ENCODE measurements at regions not wholly inside any gene's neighbourhood (a gene's known extent, or its start where the extent isn't known, plus 50 kb on each side); places are given as distances from the start of the nearest gene placed in this dataset.

- Histone ChIP-seq H3K4me1 (ENCODE audit: low read length) (no peaks in the 10 kb centered on the region), H3K27ac (ENCODE audit: low read length) (no peak overlapping the region), H3K9me3 (replicated peaks; ENCODE audit: insufficient read depth, low read length) (no peaks in the 10 kb centered on the region), H3K36me3 (replicated peaks; ENCODE audit: insufficient read depth, low read length) (no peaks in the 10 kb centered on the region), H3K4me3 (ENCODE audit: low read length) (no peak overlapping the region), H3K9ac (ENCODE audit: low read length) (no peak overlapping the region), H3K27me3 (replicated peaks; ENCODE audit: insufficient read depth, low read length) (no peaks in the 10 kb centered on the region), H3K9me2 (replicated peaks; ENCODE audit: insufficient read depth, low read length) (no peaks in the 10 kb centered on the region), H3K79me2 (ENCODE audit: low read length) (no peaks in the 10 kb centered on the region), H4K20me1 (ENCODE audit: insufficient read depth, low read length) (no peaks in the 10 kb centered on the region), H3K4me2 (ENCODE audit: low read depth, low read length) (no peak overlapping the region), H3F3A (ENCODE audit: insufficient read depth, low read length) (no peaks in the 10 kb centered on the region), H2AFZ (ENCODE audit: low read length) (no peak overlapping the region)
- no peak for TF ChIP-seq EZH2phosphoT487 (IDR thresholded peaks at IDR 0.05; ENCODE audit: low read length)
- TF ChIP-seq CTCF (IDR thresholded peaks at IDR 0.05; ENCODE audit: low read length): no peak
- TF ChIP-seq EZH2 (optimal IDR thresholded peaks at IDR 0.05; ENCODE audit: low read depth, low read length): no peak
- DNase-seq: no peak
These were observed 77.5 kb upstream of the HS3ST1 start for GRCh38 chr4:11506194-11506593.

GRCh38 chr4:11505221-11505971 lies 76.7 kb upstream of the HS3ST1 start:
- Histone ChIP-seq H3K36me3 (replicated peaks; ENCODE audit: insufficient read depth, low read length) (no peaks in the 10 kb centered on the region), H3K4me2 (ENCODE audit: low read depth, low read length) (no peak overlapping the region), H3K4me3 (ENCODE audit: low read length) (no peak overlapping the region), H2AFZ (ENCODE audit: low read length) (no peak overlapping the region), H3K9me2 (replicated peaks; ENCODE audit: insufficient read depth, low read length) (no peaks in the 10 kb centered on the region), H3K27me3 (replicated peaks; ENCODE audit: insufficient read depth, low read length) (no peaks in the 10 kb centered on the region), H3K79me2 (ENCODE audit: low read length) (no peaks in the 10 kb centered on the region), H3K27ac (ENCODE audit: low read length) (no peak overlapping the region), H3K4me1 (ENCODE audit: low read length) (no peaks in the 10 kb centered on the region), H3K9me3 (replicated peaks; ENCODE audit: insufficient read depth, low read length) (no peaks in the 10 kb centered on the region), H3K9ac (ENCODE audit: low read length) (no peak overlapping the region), H3F3A (ENCODE audit: insufficient read depth, low read length) (no peaks in the 10 kb centered on the region), H4K20me1 (ENCODE audit: insufficient read depth, low read length) (no peaks in the 10 kb centered on the region)
- no peak for DNase-seq
- no peak for TF ChIP-seq CTCF (IDR thresholded peaks at IDR 0.05; ENCODE audit: low read length)
- no peak for TF ChIP-seq EZH2phosphoT487 (IDR thresholded peaks at IDR 0.05; ENCODE audit: low read length)
- TF ChIP-seq EZH2 (optimal IDR thresholded peaks at IDR 0.05; ENCODE audit: low read depth, low read length): no peak

DNA sequence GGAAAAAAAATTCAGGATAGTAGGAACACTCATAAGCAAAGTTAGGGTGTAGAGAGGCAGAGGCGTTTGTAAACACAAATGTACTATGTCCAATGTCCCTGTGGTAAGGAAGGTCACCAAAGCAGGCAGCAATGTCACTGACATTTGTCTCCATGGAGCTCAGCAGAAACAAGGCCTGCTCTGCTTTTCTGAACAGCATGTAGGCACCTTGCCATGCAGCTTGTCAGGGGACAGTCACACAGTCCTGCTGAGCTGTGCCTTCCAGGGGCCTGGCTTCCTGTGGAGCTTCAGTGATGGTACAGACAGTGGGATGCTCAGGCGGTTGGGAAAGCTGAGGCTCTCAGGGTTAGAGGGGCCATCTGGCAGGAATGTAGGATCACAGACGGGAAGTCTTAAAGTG lies 74.5 kb upstream of the HS3ST1 start:
- no peak overlapping the region for H3K4me3 ChIP-seq (ENCODE audit: low read length)
- DNase-seq: no peak
- TF ChIP-seq EZH2 (optimal IDR thresholded peaks at IDR 0.05; ENCODE audit: low read depth, low read length) (no peak), EZH2phosphoT487 (IDR thresholded peaks at IDR 0.05; ENCODE audit: low read length) (no peak), CTCF (IDR thresholded peaks at IDR 0.05; ENCODE audit: low read length) (no peak)
- H3K36me3 ChIP-seq (replicated peaks; ENCODE audit: insufficient read depth, low read length): no peaks in the 10 kb centered on the region
- no peaks in the 10 kb centered on the region for H3K27me3 ChIP-seq (replicated peaks; ENCODE audit: insufficient read depth, low read length)
- no peaks in the 10 kb centered on the region for H3K9me3 ChIP-seq (replicated peaks; ENCODE audit: insufficient read depth, low read length)
- H3K79me2 ChIP-seq (ENCODE audit: low read length): no peaks in the 10 kb centered on the region
- no peak overlapping the region for H3K4me2 ChIP-seq (ENCODE audit: low read depth, low read length)
- no peaks in the 10 kb centered on the region for H3F3A ChIP-seq (ENCODE audit: insufficient read depth, low read length)
- no peak overlapping the region for H3K9ac ChIP-seq (ENCODE audit: low read length)
- H3K9me2 ChIP-seq (replicated peaks; ENCODE audit: insufficient read depth, low read length): no peaks in the 10 kb centered on the region
- no peaks in the 10 kb centered on the region for H4K20me1 ChIP-seq (ENCODE audit: insufficient read depth, low read length)
- H3K4me1 ChIP-seq (ENCODE audit: low read length): no peaks in the 10 kb centered on the region
- H2AFZ ChIP-seq (ENCODE audit: low read length): no peak overlapping the region
- no peak overlapping the region for H3K27ac ChIP-seq (ENCODE audit: low read length)
